HG03066 (cell line): ENCODE measurements at regions not wholly inside any gene's neighbourhood (a gene's known extent, or its start where the extent isn't known, plus 50 kb on each side); places are given as distances from the start of the nearest gene placed in this dataset.
"Not testable (repeated sequence)": the region's sequence is repeated elsewhere in the genome, so short reads cannot be mapped to it uniquely, and the experiment has no call there.

Experiments used
- ATAC-seq: cut with Tn5 transposase; IDR thresholded peaks from one replicate; pipeline ENCODE4 v1.9.1; 2021; ENCODE audit warnings: low read depth; ENCODE audit not compliant: unreplicated experiment

DNA sequence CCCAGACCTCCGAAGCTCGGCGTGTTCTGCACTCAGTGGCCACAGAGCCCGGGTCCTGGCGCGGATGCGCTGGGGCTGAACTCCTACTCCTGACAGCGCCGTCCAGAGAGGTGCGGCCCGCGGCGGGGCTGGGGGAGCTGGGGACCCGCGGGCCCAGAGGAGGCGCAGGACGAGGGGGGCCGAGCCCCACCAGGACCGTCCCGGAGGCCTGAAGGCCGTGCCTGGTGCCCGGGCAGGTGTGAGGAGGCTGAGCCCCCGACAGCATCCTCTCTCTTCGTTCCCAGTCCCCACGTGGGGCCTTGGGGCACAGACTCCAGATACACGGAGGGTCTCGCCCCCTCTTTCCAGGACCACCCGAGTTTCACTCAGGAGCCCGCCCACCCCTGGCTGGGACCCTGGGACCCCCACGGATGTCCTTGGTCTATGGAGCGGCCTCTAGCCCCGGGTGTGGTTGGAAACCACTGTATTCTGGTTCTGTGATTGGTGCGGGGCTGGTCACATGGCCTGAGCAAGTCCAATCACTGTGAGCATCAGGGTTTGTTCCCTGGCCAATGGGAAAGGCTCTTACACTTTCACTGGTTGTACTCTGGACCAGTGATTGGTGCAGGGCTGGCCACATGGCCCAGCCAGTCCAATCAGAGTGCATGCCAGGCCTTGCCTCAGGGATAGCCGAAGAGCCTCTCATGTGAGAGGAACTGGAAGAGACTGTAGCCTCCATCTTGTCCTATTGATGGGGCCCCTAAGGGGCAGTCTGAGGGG, 217.6 kb upstream of the SFSWAP start:
- no peak for ATAC-seq

DNA sequence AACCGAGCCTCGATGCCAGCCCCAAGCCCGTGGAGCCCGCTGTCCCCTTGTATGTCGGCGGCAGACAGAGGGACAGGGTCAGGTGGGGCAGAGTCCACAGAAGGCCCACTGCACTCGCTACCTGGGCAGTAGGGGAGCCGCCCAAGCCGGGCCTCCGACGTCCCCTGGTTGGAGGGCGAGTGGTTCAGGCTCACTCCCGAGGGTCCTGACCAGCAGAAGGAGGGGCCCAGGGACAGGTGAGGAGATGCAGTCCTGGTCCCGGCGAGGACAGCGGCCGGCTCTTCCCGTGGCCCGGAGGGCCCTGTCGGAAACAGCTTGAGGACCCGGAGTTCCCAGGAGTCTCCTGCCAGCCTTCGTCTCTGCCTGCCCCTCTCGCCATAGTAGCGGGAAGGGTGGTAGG, 216.7 kb upstream of the SFSWAP start:
- ATAC-seq = no peak

DNA sequence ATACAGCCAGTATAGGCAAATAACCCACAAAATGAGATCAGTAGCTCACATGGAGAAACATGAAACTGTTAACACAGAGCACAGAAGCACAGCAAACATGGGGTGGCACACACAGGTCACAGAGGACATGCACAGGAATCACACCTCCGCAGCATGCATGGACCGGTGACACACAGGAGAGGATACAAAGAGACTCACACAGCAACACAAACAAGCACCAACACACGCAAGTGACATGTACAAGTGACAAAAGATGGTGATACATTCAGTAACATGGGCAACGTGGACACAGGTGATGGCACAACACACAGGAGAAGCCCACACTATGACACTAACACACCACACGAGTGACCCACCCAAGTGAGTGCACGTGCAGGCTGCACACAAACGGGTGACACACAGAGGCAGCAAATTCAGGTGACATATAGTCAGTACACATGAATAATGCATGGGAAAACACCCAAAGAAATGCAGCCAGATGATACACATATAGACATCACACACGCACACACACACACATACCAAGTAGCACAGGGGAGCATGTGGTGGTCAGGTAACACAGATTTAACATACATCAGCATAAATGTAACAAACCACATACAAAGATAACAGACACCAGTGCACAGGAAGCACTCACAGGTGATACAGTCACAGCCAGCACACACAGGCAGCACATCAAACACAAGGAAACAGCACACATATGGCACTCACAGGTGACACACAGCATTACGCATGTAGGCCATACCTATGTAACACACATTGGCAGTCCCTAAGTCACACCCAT, 216.0 kb upstream of the SFSWAP start:
- ATAC-seq = no peak

DNA sequence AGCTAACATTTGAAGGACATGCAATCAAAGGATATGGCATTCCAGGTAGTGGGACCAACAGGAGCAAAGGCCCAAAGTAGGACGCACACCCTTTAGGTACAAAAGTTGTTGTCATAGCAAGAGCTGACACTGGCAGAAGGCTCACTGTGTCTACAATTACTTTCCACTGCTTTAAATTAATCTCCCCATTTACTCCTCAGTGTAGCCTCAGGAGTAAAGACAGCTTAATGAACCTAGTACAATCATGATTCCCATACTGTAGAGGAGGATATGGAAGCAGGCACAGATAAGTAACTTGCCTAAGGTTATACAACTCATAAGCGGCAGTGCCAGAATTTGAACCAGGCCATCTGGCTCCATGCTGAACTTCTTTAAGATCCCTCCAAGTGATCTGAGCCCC, 212.9 kb upstream of the SFSWAP start:
- no peak for ATAC-seq

DNA sequence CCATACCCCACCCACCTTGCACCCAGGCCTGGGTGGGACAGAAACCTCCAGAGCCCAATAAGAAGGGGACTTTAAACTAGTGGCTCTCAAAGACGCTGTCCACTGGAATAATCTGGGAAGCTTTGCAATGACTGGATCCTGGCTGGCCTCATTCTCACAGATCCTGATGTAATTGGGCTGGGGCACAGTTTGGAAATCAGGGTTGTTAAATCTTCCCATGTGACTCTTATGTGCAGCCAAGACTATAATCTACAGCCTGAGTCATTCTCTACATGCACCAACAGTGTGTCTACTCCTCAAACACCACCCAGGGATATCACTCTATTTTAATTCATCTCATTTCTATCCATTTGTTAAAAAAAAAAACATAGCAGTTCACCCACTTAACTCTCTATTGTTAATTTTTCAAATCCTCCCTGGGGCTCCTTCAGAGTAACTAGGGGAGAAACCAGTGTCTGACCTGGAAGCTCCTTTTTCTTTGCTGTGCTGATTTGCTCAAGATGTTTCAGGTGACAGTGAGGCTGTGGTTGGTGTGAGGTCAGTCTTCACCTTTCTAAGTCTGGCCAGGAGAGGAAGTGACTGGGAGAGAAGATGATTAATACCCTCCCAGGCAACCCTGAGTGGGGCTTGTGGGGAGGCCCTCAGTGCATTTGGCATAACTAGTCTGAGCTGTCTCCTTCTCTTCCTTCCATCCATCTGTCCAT, 211.6 kb upstream of the SFSWAP start:
- ATAC-seq = peak; percentile 83

DNA sequence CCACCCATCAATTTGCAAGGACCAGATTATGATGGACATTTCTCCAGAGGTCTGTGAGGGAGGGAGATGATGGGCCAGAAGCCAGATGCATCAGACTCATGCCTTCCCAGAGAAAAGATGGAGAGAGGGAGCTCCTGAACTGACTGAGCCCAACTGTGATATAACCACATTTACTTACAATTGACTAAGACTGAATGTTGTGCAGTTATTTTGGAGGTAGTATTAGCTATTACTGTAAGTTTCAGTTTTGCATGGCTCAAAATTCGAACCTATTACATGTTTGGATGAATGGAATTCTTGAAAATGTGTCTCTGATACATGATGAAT, 211.1 kb upstream of the SFSWAP start:
- ATAC-seq = peak; percentile 23

DNA sequence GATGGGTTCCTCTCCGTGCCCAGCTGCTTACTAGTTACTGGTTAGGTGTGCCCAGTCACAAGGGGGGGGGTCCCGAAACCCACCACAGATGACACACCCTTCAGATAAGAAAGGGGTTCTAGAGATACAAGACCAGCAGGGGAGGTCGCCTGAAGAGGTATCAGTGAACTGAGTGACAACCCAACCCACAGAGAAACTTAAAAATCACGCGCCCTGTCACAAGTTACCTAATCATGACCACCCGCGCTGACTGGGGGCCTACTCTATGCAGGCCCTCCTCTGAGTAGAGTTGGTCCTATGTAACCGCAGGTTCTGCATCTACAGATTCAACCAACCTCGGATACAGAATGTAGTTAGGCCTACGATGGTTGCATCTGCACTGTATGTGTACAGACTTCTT, 210.3 kb upstream of the SFSWAP start:
- no peak for ATAC-seq

DNA sequence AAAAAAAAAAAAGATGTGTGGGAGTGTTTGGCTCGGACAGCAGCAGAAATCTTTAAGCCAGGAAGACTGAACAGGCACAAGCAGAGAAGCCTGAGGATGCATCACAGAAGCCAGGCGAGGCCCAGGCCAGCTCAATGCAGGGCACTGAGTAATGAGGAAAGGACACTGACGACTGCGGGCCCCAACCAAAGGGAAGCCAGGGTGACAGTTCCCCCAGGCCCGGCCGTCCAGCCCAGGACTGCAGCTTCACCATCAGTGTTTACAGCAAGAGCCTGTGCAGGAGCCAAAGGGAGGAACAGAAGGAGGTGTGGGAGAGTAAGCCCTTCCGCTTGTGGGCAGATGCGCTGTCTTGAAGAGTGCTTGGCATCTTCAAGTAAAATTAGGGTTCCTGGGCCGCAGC, 205.3 kb upstream of the SFSWAP start:
- ATAC-seq = no peak

DNA sequence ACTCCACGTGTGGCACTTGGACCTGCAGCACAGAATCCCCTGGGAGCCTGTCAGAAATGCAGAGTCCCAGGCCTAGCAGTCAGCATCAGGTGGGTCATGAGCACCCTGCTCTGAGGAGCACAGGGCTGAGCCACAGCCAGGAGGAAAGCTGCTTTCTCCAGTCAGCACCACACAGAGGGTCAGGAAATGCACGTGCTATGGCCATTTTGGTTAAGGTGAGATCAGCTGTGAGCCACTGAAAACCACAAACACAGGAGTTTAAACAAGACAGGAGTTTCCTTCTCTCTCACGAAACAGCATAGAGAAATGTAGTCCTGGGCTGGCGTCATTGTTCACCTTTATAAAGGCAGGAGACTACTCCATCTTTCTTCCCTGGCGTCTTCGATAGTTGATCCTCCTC, 204.5 kb upstream of the SFSWAP start:
- ATAC-seq = no peak

DNA sequence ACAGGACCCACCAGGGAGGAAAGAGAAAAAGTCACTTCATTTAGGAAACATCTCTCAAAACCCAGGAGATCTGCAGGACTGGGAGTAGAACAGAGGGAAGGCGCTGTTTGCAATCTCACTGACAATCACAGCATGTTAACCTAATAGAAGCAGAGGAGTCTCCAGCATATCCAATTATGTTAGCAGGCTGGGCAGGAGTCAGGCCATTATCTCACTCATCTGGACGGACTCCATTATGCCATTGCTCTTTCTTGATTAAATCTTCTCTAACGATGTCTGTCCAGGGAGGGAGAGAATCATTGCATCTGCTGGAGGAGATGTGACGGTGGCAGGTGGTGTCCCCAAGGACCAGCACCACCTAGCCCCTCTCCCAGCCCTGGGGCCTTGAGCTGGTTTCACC, 203.8 kb upstream of the SFSWAP start:
- no peak for ATAC-seq

DNA sequence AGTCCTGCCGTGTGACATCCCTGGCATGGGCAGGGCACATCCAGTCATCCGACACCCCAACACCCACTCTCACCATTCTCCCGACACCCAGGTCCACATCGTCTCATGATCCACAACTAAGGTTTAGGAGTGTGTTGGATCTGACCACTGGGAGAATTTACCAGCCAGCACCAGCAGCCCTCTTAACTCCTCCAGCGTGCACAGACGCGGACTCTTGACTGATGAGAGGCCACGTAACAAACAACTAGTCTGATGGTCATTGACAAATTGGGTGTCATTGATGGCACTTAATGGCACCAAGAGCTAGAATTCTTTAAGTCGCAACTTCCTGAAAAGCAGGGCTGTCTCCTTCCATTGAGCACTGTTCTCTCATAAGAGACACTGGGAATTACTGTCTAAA, 203.0 kb upstream of the SFSWAP start:
- no peak for ATAC-seq

DNA sequence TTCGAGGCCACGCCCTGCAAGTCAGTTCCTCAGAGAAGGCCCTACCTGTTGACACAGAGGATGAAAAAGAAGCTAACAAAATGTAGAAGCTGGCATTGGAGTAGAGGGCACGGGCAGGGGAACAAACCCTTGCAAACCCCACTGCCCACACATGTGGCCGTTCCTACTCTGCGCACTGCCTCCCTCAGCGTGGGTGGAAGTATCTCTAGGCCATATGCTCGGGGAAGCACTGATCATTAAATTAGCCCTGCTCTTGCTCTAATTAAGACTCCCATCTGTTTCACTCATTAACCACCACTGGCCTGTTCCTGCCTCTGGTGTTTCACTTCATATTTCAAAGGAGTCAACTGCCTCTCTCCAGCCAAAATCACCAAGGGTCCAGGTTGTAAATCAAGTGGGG, 201.2 kb upstream of the SFSWAP start:
- no peak for ATAC-seq

DNA sequence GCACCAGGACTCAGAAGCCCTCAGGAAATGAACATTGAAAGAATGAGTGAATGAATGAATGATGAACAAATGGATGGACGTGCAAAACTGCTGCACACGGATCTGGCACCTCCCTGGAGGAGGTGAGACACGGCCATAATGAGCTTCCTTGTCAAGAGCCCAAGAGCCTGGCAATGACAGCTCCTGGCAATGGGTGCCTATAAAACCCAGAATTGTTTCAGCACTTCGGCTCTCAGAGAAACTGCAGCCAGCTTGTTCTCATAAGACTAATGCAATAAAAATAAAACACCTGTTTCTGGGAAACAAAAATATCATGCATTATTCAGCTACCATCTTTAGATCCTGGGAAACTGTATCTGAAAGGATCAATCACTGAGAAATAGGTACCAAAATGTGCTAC, 200.5 kb upstream of the SFSWAP start:
- no peak for ATAC-seq

DNA sequence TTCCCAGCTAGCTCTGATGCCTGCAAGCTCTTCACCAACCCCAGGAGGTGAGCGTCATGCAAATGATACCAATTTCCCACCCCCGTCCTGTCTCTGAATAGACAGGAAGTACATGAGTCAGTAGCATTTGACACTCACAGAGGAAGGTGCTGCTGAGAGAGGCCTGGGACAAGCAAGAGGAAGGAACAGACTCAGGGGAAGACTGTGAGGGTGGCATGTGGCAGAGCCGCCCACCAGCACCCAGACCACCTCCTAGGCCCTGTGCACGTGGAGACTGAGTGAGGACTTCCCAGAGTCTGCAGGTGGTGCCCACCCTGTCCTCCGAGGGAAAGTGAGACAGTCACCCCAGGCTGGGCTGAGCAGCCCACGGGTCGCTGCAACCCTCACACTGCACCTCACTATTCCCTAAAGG, 199.5 kb upstream of the SFSWAP start:
- ATAC-seq = peak; percentile 99

DNA sequence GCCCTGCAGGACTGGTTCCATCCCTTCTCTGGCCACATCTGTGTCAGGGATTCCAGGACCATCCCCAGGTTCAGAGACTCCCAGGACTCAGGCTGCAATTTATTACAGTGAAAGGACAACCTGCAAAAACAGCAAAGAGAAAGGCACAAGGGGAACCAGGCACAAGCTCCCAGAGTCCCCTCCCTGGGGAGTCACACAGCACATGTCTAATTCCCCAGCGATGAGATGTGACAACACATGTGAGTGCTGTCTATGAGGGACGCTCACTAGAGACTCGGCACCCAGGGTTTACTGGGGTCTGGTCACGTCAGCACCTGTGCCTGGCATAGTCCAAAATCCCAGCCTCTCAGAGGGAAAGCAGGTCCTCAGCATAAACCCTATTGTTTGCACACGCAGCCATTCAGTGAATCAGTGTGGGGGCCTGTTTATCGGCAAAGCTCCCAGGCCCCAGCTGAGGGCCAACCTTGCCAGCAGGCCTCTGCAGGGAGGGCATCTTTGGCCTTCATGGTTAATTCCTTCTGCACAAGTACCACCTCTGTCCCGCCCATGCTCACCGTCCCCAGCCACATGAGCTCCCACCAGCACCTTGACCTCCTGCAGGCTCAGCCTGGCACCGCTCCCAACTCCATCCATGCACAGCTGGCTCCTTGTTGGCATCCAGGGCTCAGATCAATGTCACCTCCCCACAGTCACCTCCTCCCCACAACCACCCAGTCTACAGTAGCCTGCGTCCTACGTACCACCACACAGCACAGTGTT, 198.9 kb upstream of the SFSWAP start:
- peak; percentile 7 for ATAC-seq

DNA sequence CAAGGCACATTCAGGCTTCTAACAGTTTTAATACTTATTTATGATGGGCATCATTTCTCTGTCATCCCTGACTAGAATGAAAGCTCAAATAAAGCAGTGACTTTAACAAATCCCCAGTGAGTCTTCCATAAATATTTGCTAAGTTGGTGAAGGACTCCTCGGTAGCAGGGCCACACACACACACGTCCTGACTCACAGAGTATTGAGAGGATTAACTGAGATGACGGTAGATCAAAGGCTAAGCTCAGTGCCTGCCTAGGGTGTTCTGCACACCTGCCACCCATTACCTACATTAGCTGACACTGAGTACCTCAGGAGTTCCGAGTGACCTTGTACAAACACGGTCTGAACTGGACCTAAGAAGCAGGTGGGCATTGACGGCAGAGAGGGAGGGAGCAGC, 197.3 kb upstream of the SFSWAP start:
- ATAC-seq = no peak

DNA sequence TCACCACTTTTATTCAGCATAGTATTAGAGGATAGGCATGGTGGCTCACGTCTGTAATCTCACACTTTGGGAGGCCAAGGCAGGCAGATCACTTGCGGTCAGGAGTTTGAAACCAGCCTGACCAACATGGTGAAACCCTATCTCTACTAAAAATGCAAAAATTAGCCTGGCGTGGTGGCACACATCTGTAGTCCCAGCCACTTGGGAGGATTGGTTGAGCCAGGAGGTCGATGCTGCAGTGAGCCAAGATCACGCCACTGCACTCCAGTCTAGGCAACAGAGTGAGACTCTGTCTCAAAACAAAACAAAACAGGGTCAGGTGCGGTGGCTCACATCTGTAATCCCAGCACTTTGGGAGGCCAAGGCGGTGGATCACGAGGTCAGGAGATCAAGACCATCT, 190.3 kb upstream of the SFSWAP start:
- not testable (repeated sequence) for ATAC-seq

DNA sequence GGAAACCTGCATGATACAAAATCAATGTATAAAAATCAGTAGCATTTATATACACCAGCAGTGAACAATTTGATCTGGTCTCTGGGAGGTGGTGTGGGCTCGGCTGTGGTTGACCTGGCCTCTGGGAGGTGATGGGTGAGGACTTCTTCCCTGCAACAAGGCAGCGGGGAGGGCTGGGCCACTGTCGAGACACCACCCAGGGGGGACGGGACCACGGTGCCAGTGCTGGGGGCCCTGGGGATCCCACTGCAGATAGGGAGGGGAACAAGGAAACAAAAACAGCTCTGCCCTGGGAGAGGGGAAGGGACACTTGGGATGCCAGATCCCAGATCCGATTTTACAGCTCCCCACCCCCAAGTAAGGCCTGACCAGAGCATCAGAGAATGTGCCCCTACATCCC, 189.6 kb upstream of the SFSWAP start:
- no peak for ATAC-seq

DNA sequence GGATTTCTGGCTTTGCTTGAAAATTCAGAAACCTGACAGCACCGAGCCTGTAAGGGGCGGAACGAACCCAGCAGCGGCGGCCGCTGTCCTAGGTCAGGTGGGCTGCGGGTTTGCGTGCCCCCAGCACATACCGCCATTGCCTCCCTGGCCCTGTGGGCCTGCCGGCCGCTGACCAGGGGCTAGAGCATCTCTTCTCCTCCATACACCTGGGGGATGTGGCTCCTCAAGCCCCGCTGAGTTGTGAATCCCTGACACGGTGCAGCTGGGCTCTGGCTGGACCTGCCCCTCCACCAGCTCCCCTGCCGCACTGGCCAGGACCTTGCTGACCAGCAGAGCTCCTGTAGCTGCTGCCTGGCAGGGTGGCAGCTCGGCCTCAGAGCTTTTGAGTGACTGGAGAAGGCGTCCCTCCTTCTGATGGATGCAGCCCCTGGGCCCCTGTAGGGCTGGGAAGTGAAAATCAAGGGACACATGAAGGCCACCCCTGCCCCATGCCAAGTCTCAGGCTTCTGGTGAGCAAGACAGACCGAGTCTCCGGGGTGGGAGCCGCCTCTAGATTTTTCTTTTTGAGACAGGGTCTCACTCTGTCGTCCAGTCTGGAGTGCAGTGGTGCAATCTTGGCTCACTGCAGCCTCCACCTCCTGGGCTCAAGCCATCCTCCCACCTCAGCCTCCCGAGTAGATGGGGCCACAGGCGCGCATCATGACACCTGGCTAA, 184.9 kb upstream of the SFSWAP start:
- no peak for ATAC-seq

DNA sequence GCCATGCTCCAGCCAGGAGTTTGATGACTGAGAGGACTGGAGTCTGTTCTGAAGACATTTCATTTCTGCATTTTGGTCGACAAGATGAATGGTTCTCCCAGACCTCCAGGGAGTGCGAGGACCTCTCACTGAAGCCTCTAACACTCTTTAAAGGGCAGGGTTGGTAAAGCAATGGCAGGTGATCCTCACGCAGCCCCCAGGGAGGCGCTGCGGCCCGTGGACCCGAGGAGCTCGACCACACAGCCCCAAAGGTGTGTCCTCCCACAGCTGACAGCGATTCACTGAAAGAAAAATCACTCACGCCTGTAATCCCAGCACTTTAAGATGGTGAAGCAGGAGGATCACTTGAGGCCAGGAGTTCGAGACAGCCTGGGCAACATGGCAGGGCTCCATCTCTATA, 183.8 kb upstream of the SFSWAP start:
- no peak for ATAC-seq
